ENCODE measurements at regions not wholly inside any gene's neighbourhood (a gene's known extent, or its start where the extent isn't known, plus 50 kb on each side); places are given as distances from the start of the nearest gene placed in this dataset.

DNA sequence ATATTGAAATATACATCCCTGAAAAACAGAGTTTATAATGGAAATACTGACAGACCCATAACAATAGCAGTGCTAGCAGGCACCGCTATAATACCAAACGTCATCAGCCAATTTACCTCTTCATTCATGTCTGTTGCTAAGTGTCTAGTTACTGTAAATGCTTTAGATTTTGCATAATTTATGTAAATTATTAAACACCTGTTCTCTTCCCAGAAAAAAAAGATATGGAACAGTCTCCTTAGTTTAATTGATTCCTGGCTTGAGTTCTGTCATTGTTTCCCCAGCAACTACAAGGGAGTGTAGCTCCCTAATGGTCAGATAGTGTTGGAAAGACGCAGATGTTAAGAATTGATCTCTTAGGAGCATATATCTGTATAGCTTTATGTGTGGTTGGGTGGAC is 817.9 kb upstream of the ADGRL2 start:
- TF ChIP-seq TEAD4 (IDR thresholded peaks at IDR 0.05): no peak

DNA sequence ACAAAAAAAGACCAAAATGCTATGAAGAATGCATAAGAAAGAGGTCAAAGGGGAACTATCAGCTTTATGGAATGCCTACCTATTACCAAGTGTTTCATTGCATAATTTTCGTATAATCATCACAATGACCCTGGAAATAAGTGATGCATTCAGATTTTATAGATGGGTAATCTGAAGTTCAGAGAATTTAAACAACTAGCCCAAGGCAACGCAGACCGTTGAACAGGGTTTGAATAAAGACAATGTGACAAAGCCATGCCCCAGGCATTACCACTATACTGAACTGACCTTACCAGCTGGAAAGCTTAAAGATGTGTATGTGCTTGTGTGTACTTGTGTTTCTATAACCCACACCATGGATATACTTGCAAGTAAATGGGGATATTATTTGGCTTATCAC is 827.6 kb upstream of the ADGRL2 start:
- TF ChIP-seq NFIC (IDR thresholded peaks at IDR 0.05) (no peak), FOXM1 (IDR thresholded peaks at IDR 0.05; ENCODE audit: borderline replicate concordance, low read depth) (no peak), EGR1 (IDR thresholded peaks at IDR 0.05) (no peak), TEAD4 (IDR thresholded peaks at IDR 0.05) (no peak), ZBTB7A (IDR thresholded peaks at IDR 0.05; ENCODE audit: low read depth) (no peak), TAF1 (IDR thresholded peaks at IDR 0.05; ENCODE audit: low read depth) (no peak), RAD21 (IDR thresholded peaks at IDR 0.05; ENCODE audit: low read depth) (no peak), YY1 (IDR thresholded peaks at IDR 0.05; ENCODE audit: low read depth) (no peak), EP300 (IDR thresholded peaks at IDR 0.05; ENCODE audit: borderline replicate concordance) (no peak), TCF12 (IDR thresholded peaks at IDR 0.05; ENCODE audit: low read depth) (no peak), CREB1 (IDR thresholded peaks at IDR 0.05; ENCODE audit: low read depth) (no peak), CEBPB (IDR thresholded peaks at IDR 0.05) (no peak)
- TF ChIP-seq, protein P1, sequence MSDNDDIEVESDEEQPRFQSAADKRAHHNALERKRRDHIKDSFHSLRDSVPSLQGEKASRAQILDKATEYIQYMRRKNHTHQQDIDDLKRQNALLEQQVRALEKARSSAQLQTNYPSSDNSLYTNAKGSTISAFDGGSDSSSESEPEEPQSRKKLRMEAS (IDR thresholded peaks at IDR 0.05): no peak
- TF ChIP-seq, protein P2, sequence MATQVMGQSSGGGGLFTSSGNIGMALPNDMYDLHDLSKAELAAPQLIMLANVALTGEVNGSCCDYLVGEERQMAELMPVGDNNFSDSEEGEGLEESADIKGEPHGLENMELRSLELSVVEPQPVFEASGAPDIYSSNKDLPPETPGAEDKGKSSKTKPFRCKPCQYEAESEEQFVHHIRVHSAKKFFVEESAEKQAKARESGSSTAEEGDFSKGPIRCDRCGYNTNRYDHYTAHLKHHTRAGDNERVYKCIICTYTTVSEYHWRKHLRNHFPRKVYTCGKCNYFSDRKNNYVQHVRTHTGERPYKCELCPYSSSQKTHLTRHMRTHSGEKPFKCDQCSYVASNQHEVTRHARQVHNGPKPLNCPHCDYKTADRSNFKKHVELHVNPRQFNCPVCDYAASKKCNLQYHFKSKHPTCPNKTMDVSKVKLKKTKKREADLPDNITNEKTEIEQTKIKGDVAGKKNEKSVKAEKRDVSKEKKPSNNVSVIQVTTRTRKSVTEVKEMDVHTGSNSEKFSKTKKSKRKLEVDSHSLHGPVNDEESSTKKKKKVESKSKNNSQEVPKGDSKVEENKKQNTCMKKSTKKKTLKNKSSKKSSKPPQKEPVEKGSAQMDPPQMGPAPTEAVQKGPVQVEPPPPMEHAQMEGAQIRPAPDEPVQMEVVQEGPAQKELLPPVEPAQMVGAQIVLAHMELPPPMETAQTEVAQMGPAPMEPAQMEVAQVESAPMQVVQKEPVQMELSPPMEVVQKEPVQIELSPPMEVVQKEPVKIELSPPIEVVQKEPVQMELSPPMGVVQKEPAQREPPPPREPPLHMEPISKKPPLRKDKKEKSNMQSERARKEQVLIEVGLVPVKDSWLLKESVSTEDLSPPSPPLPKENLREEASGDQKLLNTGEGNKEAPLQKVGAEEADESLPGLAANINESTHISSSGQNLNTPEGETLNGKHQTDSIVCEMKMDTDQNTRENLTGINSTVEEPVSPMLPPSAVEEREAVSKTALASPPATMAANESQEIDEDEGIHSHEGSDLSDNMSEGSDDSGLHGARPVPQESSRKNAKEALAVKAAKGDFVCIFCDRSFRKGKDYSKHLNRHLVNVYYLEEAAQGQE (IDR thresholded peaks at IDR 0.05; ENCODE audit: low read depth): no peak
- TF ChIP-seq, protein P3, sequence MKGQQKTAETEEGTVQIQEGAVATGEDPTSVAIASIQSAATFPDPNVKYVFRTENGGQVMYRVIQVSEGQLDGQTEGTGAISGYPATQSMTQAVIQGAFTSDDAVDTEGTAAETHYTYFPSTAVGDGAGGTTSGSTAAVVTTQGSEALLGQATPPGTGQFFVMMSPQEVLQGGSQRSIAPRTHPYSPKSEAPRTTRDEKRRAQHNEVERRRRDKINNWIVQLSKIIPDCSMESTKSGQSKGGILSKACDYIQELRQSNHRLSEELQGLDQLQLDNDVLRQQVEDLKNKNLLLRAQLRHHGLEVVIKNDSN (IDR thresholded peaks at IDR 0.05): no peak

DNA sequence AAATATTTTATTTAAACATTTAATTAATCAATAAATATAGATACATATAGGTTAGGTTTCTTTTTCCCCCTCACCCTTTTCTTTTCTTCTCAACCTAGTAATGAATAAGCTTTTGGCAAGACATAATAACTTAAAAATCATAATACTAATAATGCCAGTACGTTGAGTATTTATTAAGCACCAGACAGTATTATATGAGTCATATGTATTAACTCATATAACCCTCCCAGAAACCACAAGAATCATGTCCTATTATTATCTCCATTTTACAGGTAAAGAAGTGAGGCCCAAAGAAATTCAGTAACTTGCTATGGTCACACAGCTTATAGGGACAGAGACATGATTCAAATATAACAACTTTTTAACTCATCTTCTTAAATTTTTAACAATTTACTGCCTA is 834.5 kb upstream of the ADGRL2 start:
- TF ChIP-seq YY1 (IDR thresholded peaks at IDR 0.05; ENCODE audit: low read depth) (no peak), FOXM1 (IDR thresholded peaks at IDR 0.05; ENCODE audit: borderline replicate concordance, low read depth) (no peak), EP300 (IDR thresholded peaks at IDR 0.05; ENCODE audit: borderline replicate concordance) (no peak), RAD21 (IDR thresholded peaks at IDR 0.05; ENCODE audit: low read depth) (no peak), TEAD4 (IDR thresholded peaks at IDR 0.05) (no peak), ZBTB7A (IDR thresholded peaks at IDR 0.05; ENCODE audit: low read depth) (no peak), EGR1 (IDR thresholded peaks at IDR 0.05) (no peak), TAF1 (IDR thresholded peaks at IDR 0.05; ENCODE audit: low read depth) (no peak), NFIC (IDR thresholded peaks at IDR 0.05) (no peak), CEBPB (IDR thresholded peaks at IDR 0.05) (no peak), TCF12 (IDR thresholded peaks at IDR 0.05; ENCODE audit: low read depth) (no peak), CREB1 (IDR thresholded peaks at IDR 0.05; ENCODE audit: low read depth) (no peak)
- TF ChIP-seq, protein P3 (IDR thresholded peaks at IDR 0.05): no peak
- TF ChIP-seq, protein P2 (IDR thresholded peaks at IDR 0.05; ENCODE audit: low read depth): no peak
- TF ChIP-seq, protein P1 (IDR thresholded peaks at IDR 0.05): no peak

DNA sequence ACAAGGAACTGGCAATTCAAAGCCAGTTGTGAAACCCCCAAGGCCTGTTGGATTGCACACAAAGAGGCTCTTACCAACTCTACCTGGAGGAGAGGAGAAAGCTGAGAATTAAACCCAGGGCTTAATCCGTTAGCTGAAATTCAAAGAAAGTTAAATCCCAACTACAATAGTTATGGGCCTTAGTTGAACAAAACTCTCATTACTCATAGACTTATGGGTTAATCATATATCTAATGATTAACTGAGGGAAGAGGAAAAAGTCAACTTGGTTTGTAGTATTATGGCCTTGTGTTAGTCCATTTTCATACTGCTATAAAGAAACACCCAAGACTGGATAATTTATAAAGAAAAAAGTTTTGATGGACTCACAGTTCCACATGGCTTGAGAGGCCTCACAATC is 838.2 kb upstream of the ADGRL2 start:
- TF ChIP-seq CREB1 (IDR thresholded peaks at IDR 0.05; ENCODE audit: low read depth) (no peak), FOXM1 (IDR thresholded peaks at IDR 0.05; ENCODE audit: borderline replicate concordance, low read depth) (no peak), ZBTB7A (IDR thresholded peaks at IDR 0.05; ENCODE audit: low read depth) (no peak), CEBPB (IDR thresholded peaks at IDR 0.05) (no peak), TCF12 (IDR thresholded peaks at IDR 0.05; ENCODE audit: low read depth) (no peak), YY1 (IDR thresholded peaks at IDR 0.05; ENCODE audit: low read depth) (no peak), TEAD4 (IDR thresholded peaks at IDR 0.05) (no peak), NFIC (IDR thresholded peaks at IDR 0.05) (no peak), TAF1 (IDR thresholded peaks at IDR 0.05; ENCODE audit: low read depth) (no peak), RAD21 (IDR thresholded peaks at IDR 0.05; ENCODE audit: low read depth) (no peak)
- TF ChIP-seq, protein P1 (IDR thresholded peaks at IDR 0.05): no peak
- TF ChIP-seq, protein P3 (IDR thresholded peaks at IDR 0.05): no peak
- TF ChIP-seq, protein P2 (IDR thresholded peaks at IDR 0.05; ENCODE audit: low read depth): no peak
